ENCODE measurements at regions not wholly inside any gene's neighbourhood (a gene's known extent, or its start where the extent isn't known, plus 50 kb on each side); places are given as distances from the start of the nearest gene placed in this dataset.
"Not testable (repeated sequence)": the region's sequence is repeated elsewhere in the genome, so short reads cannot be mapped to it uniquely, and the experiment has no call there.

- H3K27me3 Mint-ChIP-seq (ENCODE audit: unreplicated experiment), result no peaks in the 10 kb centered on the region
- no peak for DNase-seq (ENCODE audit: extremely low spot score, unreplicated experiment)
- H3K36me3 Mint-ChIP-seq (ENCODE audit: unreplicated experiment), result peaks cover 3% of the 10 kb centered on the region
- H3K4me1 Mint-ChIP-seq (ENCODE audit: unreplicated experiment), result peaks cover 17% of the 10 kb centered on the region
- no peak for TF ChIP-seq CTCF (IDR thresholded peaks at IDR 0.05)
- H3K4me3 Mint-ChIP-seq (ENCODE audit: unreplicated experiment), result no peak overlapping the region
- no peak overlapping the region for H3K27ac Mint-ChIP-seq (ENCODE audit: unreplicated experiment)
- no peaks in the 10 kb centered on the region for H3K9me3 Mint-ChIP-seq (ENCODE audit: unreplicated experiment)
Observed at GRCh38 chr9:110015759-110016158, 192.2 kb downstream of the C9orf152 start.

- peaks cover 17% of the 10 kb centered on the region for H3K4me1 Mint-ChIP-seq (ENCODE audit: unreplicated experiment)
- no peaks in the 10 kb centered on the region for H3K27me3 Mint-ChIP-seq (ENCODE audit: unreplicated experiment)
- no peak overlapping the region for H3K4me3 Mint-ChIP-seq (ENCODE audit: unreplicated experiment)
- no peak for DNase-seq (ENCODE audit: extremely low spot score, unreplicated experiment)
- TF ChIP-seq CTCF (IDR thresholded peaks at IDR 0.05), result no peak
- H3K36me3 Mint-ChIP-seq (ENCODE audit: unreplicated experiment), result peaks cover 3% of the 10 kb centered on the region
- H3K27ac Mint-ChIP-seq (ENCODE audit: unreplicated experiment), result no peak overlapping the region
- H3K9me3 Mint-ChIP-seq (ENCODE audit: unreplicated experiment), result no peaks in the 10 kb centered on the region
Observed at GRCh38 chr9:110016340-110016739, 191.6 kb downstream of the C9orf152 start.

GRCh38 chr9:110020216-110020615 is 187.7 kb downstream of the C9orf152 start:
- peaks cover 15% of the 10 kb centered on the region for H3K4me1 Mint-ChIP-seq (ENCODE audit: unreplicated experiment)
- not testable (repeated sequence) for H3K27ac Mint-ChIP-seq (ENCODE audit: unreplicated experiment); H3K36me3 Mint-ChIP-seq (ENCODE audit: unreplicated experiment); H3K27me3 Mint-ChIP-seq (ENCODE audit: unreplicated experiment); DNase-seq (ENCODE audit: extremely low spot score, unreplicated experiment); H3K9me3 Mint-ChIP-seq (ENCODE audit: unreplicated experiment); H3K4me3 Mint-ChIP-seq (ENCODE audit: unreplicated experiment)

- H3K27me3 Mint-ChIP-seq (ENCODE audit: unreplicated experiment), result no peaks in the 10 kb centered on the region
- H3K27ac Mint-ChIP-seq (ENCODE audit: unreplicated experiment), result peak overlapping the region; percentile 49
- DNase-seq (ENCODE audit: extremely low spot score, unreplicated experiment), result no peak
- H3K4me1 Mint-ChIP-seq (ENCODE audit: unreplicated experiment), result peaks cover 14% of the 10 kb centered on the region
- H3K9me3 Mint-ChIP-seq (ENCODE audit: unreplicated experiment), result no peaks in the 10 kb centered on the region
- TF ChIP-seq CTCF (IDR thresholded peaks at IDR 0.05), result no peak
- peaks cover 4% of the 10 kb centered on the region for H3K36me3 Mint-ChIP-seq (ENCODE audit: unreplicated experiment)
- H3K4me3 Mint-ChIP-seq (ENCODE audit: unreplicated experiment), result no peak overlapping the region
Observed at GRCh38 chr9:110021891-110022290, 186.1 kb downstream of the C9orf152 start.

- H3K9me3 Mint-ChIP-seq (ENCODE audit: unreplicated experiment); H3K4me3 Mint-ChIP-seq (ENCODE audit: unreplicated experiment); H3K36me3 Mint-ChIP-seq (ENCODE audit: unreplicated experiment); H3K27ac Mint-ChIP-seq (ENCODE audit: unreplicated experiment); H3K27me3 Mint-ChIP-seq (ENCODE audit: unreplicated experiment); DNase-seq (ENCODE audit: extremely low spot score, unreplicated experiment): not testable (repeated sequence)
- peaks cover 28% of the 10 kb centered on the region for H3K4me1 Mint-ChIP-seq (ENCODE audit: unreplicated experiment)
Observed at GRCh38 chr9:110023221-110023620, 184.7 kb downstream of the C9orf152 start.

- Mint-ChIP-seq H3K36me3 (ENCODE audit: unreplicated experiment) (peaks cover 1% of the 10 kb centered on the region), H3K9me3 (ENCODE audit: unreplicated experiment) (no peaks in the 10 kb centered on the region), H3K4me3 (ENCODE audit: unreplicated experiment) (no peak overlapping the region), H3K27ac (ENCODE audit: unreplicated experiment) (peak overlapping the region; percentile 19), H3K4me1 (ENCODE audit: unreplicated experiment) (peaks cover 52% of the 10 kb centered on the region), H3K27me3 (ENCODE audit: unreplicated experiment) (no peaks in the 10 kb centered on the region)
- no peak for DNase-seq (ENCODE audit: extremely low spot score, unreplicated experiment)
- TF ChIP-seq CTCF (IDR thresholded peaks at IDR 0.05), result no peak
Observed at GRCh38 chr9:110025551-110026170, 182.3 kb downstream of the C9orf152 start.

Measured in osteocyte (in vitro differentiated cells).